ENCODE measurements at regions not wholly inside any gene's neighbourhood (a gene's known extent, or its start where the extent isn't known, plus 50 kb on each side); places are given as distances from the start of the nearest gene placed in this dataset.

GRCh38 chr21:29243188-29243587, 55.5 kb upstream of the BACH1 start:
- TF ChIP-seq EP300 (IDR thresholded peaks at IDR 0.05): no peak
- no peak for TF ChIP-seq POLR2AphosphoS5 (IDR thresholded peaks at IDR 0.05)
